ENCODE measurements at regions not wholly inside any gene's neighbourhood (a gene's known extent, or its start where the extent isn't known, plus 50 kb on each side); places are given as distances from the start of the nearest gene placed in this dataset.

DNA sequence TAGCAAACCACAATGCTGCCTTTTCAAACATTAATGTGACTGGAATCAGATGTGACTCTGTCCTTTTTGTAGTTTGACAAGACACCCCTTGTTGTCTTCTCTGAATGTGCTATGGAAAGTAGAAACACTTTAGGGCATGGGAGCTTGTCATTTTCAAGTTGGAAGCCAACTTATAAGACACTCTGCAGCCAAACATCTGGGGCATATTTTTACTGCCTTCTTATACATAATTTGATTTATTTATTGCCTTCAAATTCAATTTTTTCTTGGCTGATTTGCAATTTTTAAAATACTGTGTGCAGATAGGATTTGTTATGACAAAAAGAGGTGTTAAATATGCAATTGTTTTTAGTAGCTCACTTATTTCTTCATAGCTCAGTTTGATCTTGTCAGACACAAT lies 1002.0 kb upstream of the PCDH7 start:
- H3K27me3 ChIP-seq (ENCODE audit: control insufficient read depth in 2 of 2, insufficient read depth in 2 of 2, low read length in 2 of 2), result no peaks in the 10 kb centered on the region
- H4K20me1 ChIP-seq (ENCODE audit: insufficient read depth, low read length), result no peaks in the 10 kb centered on the region
- H2AFZ ChIP-seq (ENCODE audit: insufficient read depth, low read depth, low read length, poor library complexity, severe bottlenecking), result no peak overlapping the region
- no peak overlapping the region for H3K4me3 ChIP-seq (replicated peaks in 1 of 3; ENCODE audit: low read depth in 2 of 3, low read length in 3 of 3)
- intact Hi-C loops (cut with micrococcal nuclease), result no loop called here
- H3K27ac ChIP-seq (ENCODE audit: low read depth in 1 of 2, low read length in 2 of 2), result no peak overlapping the region
- H3K36me3 ChIP-seq (replicated peaks in 1 of 2; ENCODE audit: control insufficient read depth in 1 of 2, insufficient read depth in 2 of 2, low read length in 2 of 2), result no peaks in the 10 kb centered on the region
- Mint-ChIP-seq H3K27ac (no peak overlapping the region), H3K36me3 (no peaks in the 10 kb centered on the region), H3K9me3 (no peaks in the 10 kb centered on the region), H3K4me1 (no peaks in the 10 kb centered on the region), H3K27me3 (ENCODE audit: low read depth in 3 of 3) (no peaks in the 10 kb centered on the region), H3K4me3 (no peak overlapping the region)
- no peak for DNase-seq
- no peak overlapping the region for H3K9ac ChIP-seq (ENCODE audit: insufficient read depth, low read length, poor library complexity, severe bottlenecking)
- H3K4me2 ChIP-seq (replicated peaks; ENCODE audit: extremely low read depth, low read length, poor library complexity, severe bottlenecking), result no peak overlapping the region
- TF ChIP-seq, protein P1, sequence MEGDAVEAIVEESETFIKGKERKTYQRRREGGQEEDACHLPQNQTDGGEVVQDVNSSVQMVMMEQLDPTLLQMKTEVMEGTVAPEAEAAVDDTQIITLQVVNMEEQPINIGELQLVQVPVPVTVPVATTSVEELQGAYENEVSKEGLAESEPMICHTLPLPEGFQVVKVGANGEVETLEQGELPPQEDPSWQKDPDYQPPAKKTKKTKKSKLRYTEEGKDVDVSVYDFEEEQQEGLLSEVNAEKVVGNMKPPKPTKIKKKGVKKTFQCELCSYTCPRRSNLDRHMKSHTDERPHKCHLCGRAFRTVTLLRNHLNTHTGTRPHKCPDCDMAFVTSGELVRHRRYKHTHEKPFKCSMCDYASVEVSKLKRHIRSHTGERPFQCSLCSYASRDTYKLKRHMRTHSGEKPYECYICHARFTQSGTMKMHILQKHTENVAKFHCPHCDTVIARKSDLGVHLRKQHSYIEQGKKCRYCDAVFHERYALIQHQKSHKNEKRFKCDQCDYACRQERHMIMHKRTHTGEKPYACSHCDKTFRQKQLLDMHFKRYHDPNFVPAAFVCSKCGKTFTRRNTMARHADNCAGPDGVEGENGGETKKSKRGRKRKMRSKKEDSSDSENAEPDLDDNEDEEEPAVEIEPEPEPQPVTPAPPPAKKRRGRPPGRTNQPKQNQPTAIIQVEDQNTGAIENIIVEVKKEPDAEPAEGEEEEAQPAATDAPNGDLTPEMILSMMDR (IDR thresholded peaks at IDR 0.05), result no peak
- H3K9me3 ChIP-seq (replicated peaks in 1 of 2; ENCODE audit: control insufficient read depth in 1 of 2, insufficient read depth in 1 of 2, low read length in 2 of 2), result no peaks in the 10 kb centered on the region
- no peaks in the 10 kb centered on the region for H3K79me2 ChIP-seq (ENCODE audit: insufficient read depth, low read length)
- no peaks in the 10 kb centered on the region for H3K4me1 ChIP-seq (ENCODE audit: control insufficient read depth in 1 of 2, insufficient read depth in 2 of 2, low read length in 2 of 2)

DNA sequence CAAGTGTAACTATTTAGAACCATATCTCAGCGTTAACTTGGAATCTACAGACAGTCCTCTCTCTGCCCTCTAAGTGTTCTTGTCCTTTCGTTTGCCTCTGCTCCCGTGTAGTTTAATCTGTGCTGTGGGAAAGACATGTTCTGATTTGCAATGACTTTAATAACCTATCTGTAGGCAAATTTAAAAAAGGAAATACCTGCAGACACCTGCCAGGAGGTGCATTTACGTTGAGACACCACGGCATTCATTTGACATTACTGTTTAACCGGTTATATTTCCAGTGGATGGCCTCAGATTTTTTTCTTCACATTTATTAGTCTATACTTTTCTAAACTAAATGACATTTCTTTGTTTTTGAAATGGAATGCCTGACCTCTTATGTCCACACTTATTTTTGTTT lies 997.9 kb upstream of the PCDH7 start:
- no peak overlapping the region for H3K27ac ChIP-seq (ENCODE audit: low read depth in 1 of 2, low read length in 2 of 2)
- Mint-ChIP-seq H3K9me3 (no peaks in the 10 kb centered on the region), H3K27me3 (ENCODE audit: low read depth in 3 of 3) (no peaks in the 10 kb centered on the region), H3K27ac (no peak overlapping the region), H3K4me3 (no peak overlapping the region), H3K4me1 (no peaks in the 10 kb centered on the region), H3K36me3 (no peaks in the 10 kb centered on the region)
- H3K9ac ChIP-seq (ENCODE audit: insufficient read depth, low read length, poor library complexity, severe bottlenecking), result no peak overlapping the region
- no peaks in the 10 kb centered on the region for H3K4me1 ChIP-seq (ENCODE audit: control insufficient read depth in 1 of 2, insufficient read depth in 2 of 2, low read length in 2 of 2)
- H3K36me3 ChIP-seq (replicated peaks in 1 of 2; ENCODE audit: control insufficient read depth in 1 of 2, insufficient read depth in 2 of 2, low read length in 2 of 2), result no peaks in the 10 kb centered on the region
- TF ChIP-seq, protein P1 (IDR thresholded peaks at IDR 0.05), result no peak
- no peaks in the 10 kb centered on the region for H3K79me2 ChIP-seq (ENCODE audit: insufficient read depth, low read length)
- no peak overlapping the region for H3K4me2 ChIP-seq (replicated peaks; ENCODE audit: extremely low read depth, low read length, poor library complexity, severe bottlenecking)
- no CpG with 5 or more reads among the region's 6 CpGs for WGBS (ENCODE audit: insufficient coverage)
- no peak overlapping the region for H3K4me3 ChIP-seq (replicated peaks in 1 of 3; ENCODE audit: low read depth in 2 of 3, low read length in 3 of 3)
- intact Hi-C loops (cut with micrococcal nuclease), result no loop called here
- H3K27me3 ChIP-seq (ENCODE audit: control insufficient read depth in 2 of 2, insufficient read depth in 2 of 2, low read length in 2 of 2), result no peaks in the 10 kb centered on the region
- no peaks in the 10 kb centered on the region for H4K20me1 ChIP-seq (ENCODE audit: insufficient read depth, low read length)
- no peaks in the 10 kb centered on the region for H3K9me3 ChIP-seq (replicated peaks in 1 of 2; ENCODE audit: control insufficient read depth in 1 of 2, insufficient read depth in 1 of 2, low read length in 2 of 2)
- no peak overlapping the region for H2AFZ ChIP-seq (ENCODE audit: insufficient read depth, low read depth, low read length, poor library complexity, severe bottlenecking)
- DNase-seq, result no peak

Data from CD14-positive monocyte (primary cell).